PC-3 (cell line): ENCODE measurements at regions not wholly inside any gene's neighbourhood (a gene's known extent, or its start where the extent isn't known, plus 50 kb on each side); places are given as distances from the start of the nearest gene placed in this dataset.

Experiments
- EZH2 ChIP-seq: fragments of 300-600 bp; sonication (generic); IDR thresholded peaks from one replicate; pipeline ENCODE4 v1.6.1; 2017; ENCODE audit warnings: antibody characterized with exemption, mild to moderate bottlenecking, low read length; ENCODE audit not compliant: unreplicated experiment
- EZH2phosphoT487 ChIP-seq: fragments of 300-600 bp; sonication (generic); IDR thresholded peaks from 2 replicates; pipeline ENCODE4 v1.6.1; 2018; ENCODE audit warnings: mild to moderate bottlenecking, antibody characterized with exemption, low read length, borderline replicate concordance
- TF ChIP-seq, protein P1 (sequence below): fragments of 300-600 bp; sonication (generic); conservative IDR thresholded peaks from 2 replicates; pipeline ENCODE4 v1.5.1; 2017; ENCODE audit warnings: antibody characterized with exemption, low read depth, mild to moderate bottlenecking, low read length

DNA sequence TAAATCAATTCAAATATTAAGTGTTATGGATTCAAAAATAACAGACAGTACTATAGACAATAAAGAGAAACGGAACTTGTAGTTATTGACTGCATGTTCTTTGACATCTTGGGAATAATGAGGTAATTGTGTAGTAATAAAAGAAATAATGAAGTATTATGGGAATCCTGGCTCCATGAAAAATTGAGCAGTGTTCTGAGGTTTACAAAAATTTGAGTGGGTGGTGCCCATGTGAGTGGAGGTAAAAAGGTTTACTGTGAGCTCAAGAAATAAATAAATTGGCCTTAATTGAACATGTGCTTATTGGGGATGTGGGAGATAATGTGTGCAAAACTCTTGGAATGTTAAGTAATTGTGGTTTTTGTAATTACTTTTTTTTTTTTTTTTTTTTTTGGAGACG is 1013.7 kb upstream of the GJE1 start:
- TF ChIP-seq, protein P1, sequence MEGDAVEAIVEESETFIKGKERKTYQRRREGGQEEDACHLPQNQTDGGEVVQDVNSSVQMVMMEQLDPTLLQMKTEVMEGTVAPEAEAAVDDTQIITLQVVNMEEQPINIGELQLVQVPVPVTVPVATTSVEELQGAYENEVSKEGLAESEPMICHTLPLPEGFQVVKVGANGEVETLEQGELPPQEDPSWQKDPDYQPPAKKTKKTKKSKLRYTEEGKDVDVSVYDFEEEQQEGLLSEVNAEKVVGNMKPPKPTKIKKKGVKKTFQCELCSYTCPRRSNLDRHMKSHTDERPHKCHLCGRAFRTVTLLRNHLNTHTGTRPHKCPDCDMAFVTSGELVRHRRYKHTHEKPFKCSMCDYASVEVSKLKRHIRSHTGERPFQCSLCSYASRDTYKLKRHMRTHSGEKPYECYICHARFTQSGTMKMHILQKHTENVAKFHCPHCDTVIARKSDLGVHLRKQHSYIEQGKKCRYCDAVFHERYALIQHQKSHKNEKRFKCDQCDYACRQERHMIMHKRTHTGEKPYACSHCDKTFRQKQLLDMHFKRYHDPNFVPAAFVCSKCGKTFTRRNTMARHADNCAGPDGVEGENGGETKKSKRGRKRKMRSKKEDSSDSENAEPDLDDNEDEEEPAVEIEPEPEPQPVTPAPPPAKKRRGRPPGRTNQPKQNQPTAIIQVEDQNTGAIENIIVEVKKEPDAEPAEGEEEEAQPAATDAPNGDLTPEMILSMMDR: no peak
- TF ChIP-seq EZH2 (no peak), EZH2phosphoT487 (no peak)
